Adrenal gland (tissue), 5 donors: ENCODE measurements at regions not wholly inside any gene's neighbourhood (a gene's known extent, or its start where the extent isn't known, plus 50 kb on each side); places are given as distances from the start of the nearest gene placed in this dataset.

Experiments
- POLR2A ChIP-seq, 2 donors: fragments of 450-650 bp; IDR thresholded peaks; one replicate each; pipeline ENCODE4 v1.6.1; 2017; ENCODE audit warnings: antibody characterized with exemption in 2 of 2, mild to moderate bottlenecking in 2 of 2, moderate library complexity in 1 of 2
- TF ChIP-seq, protein P1 (sequence below), 6 experiments: fragments of 450-650 bp in 4 of 6; fragments of 200-600 bp in 2 of 6; sonication (generic) in 1 of 6; IDR thresholded peaks; 1 replicate in 5 of 6; 2 replicates in 1 of 6; pipeline versions ENCODE4 v1.5.1 to v1.8.0; 2016 to 2021; ENCODE audit warnings: antibody characterized with exemption in 6 of 6, mild to moderate bottlenecking in 2 of 6, moderate library complexity in 1 of 6
- donor health status: DM: no; HTN: no; CAD: no.

- TF ChIP-seq, protein P1, sequence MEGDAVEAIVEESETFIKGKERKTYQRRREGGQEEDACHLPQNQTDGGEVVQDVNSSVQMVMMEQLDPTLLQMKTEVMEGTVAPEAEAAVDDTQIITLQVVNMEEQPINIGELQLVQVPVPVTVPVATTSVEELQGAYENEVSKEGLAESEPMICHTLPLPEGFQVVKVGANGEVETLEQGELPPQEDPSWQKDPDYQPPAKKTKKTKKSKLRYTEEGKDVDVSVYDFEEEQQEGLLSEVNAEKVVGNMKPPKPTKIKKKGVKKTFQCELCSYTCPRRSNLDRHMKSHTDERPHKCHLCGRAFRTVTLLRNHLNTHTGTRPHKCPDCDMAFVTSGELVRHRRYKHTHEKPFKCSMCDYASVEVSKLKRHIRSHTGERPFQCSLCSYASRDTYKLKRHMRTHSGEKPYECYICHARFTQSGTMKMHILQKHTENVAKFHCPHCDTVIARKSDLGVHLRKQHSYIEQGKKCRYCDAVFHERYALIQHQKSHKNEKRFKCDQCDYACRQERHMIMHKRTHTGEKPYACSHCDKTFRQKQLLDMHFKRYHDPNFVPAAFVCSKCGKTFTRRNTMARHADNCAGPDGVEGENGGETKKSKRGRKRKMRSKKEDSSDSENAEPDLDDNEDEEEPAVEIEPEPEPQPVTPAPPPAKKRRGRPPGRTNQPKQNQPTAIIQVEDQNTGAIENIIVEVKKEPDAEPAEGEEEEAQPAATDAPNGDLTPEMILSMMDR (IDR thresholded peaks at IDR 0.05) = no peak
- no peak for TF ChIP-seq POLR2A (IDR thresholded peaks at IDR 0.05)
These were observed 201.8 kb upstream of the HDAC4 start for GRCh38 chr2:239602290-239603282.
